Body of pancreas (tissue), 4 donors: ENCODE measurements at regions not wholly inside any gene's neighbourhood (a gene's known extent, or its start where the extent isn't known, plus 50 kb on each side); places are given as distances from the start of the nearest gene placed in this dataset.
"Not testable (repeated sequence)": the region's sequence is repeated elsewhere in the genome, so short reads cannot be mapped to it uniquely, and the experiment has no call there.

ENCODE experiments used
- ATAC-seq: fragments of 150-250 bp; one replicate; pipeline ENCODE4 v1.9.1; 2016
- DNase-seq, 4 donors: peaks; one replicate each; pipeline ENCODE4 v3.0.0-alpha.2; 2019
- H3K27ac ChIP-seq, 4 donors: fragments of 200-600 bp; sonication (generic); 1 replicate in 3 of 4; 2 replicates in 1 of 4; pipeline versions ENCODE4 v1.5.1 to v1.6.1; 2016 to 2019; ENCODE audit warnings: mild to moderate bottlenecking in 1 of 4, mixed read lengths in 1 of 4, moderate library complexity in 1 of 4
- H3K27me3 ChIP-seq, 2 donors: fragments of 200-600 bp; sonication (generic); one replicate each; pipeline ENCODE4 v1.6.0; 2016; ENCODE audit warnings: mild to moderate bottlenecking in 1 of 2
- H3K36me3 ChIP-seq, 2 donors: fragments of 200-600 bp; sonication (generic); replicated peaks in 1 of 2; 2 replicates each; pipeline ENCODE4 v1.5.1; 2016; ENCODE audit warnings: low read depth in 2 of 2; ENCODE audit not compliant: insufficient read depth in 1 of 2
- H3K4me1 ChIP-seq: fragments of 200-600 bp; sonication (generic); one replicate; pipeline ENCODE4 v1.6.0; 2016
- H3K4me3 ChIP-seq, 2 donors: fragments of 200-600 bp; sonication (generic); 1 replicate in 1 of 2; 2 replicates in 1 of 2; pipeline ENCODE4 v1.5.1; 2016 to 2019
- H3K9me3 ChIP-seq, 3 donors: fragments of 200-600 bp; sonication (generic); 1 replicate in 2 of 3; 2 replicates in 1 of 3; pipeline ENCODE4 v1.5.1; 2016
- POLR2A ChIP-seq, 3 donors: fragments of 450-650 bp; IDR thresholded peaks; one replicate each; pipeline ENCODE4 v1.6.1; 2016; ENCODE audit warnings: antibody characterized with exemption in 3 of 3, mild to moderate bottlenecking in 2 of 3
- WGBS, 2 donors: methylation state at CpG; one replicate each; pipeline ENCODE4 v1.1.5; 2017; 5-methylcytosine and 5-hydroxymethylcytosine counted together
- intact Hi-C: fragments of 100-400 bp; cut with DNase I; formaldehyde crosslinking; loops from one replicate; pipeline ENCODE4 v1.15.1; 2023
- TF ChIP-seq, protein P1 (sequence below), 7 experiments: fragments of 450-650 bp in 4 of 7; fragments of 200-600 bp in 3 of 7; sonication (generic) in 3 of 7; IDR thresholded peaks; one replicate each; pipeline ENCODE4 v1.5.1; 2016 to 2019; ENCODE audit warnings: antibody characterized with exemption in 7 of 7

DNA sequence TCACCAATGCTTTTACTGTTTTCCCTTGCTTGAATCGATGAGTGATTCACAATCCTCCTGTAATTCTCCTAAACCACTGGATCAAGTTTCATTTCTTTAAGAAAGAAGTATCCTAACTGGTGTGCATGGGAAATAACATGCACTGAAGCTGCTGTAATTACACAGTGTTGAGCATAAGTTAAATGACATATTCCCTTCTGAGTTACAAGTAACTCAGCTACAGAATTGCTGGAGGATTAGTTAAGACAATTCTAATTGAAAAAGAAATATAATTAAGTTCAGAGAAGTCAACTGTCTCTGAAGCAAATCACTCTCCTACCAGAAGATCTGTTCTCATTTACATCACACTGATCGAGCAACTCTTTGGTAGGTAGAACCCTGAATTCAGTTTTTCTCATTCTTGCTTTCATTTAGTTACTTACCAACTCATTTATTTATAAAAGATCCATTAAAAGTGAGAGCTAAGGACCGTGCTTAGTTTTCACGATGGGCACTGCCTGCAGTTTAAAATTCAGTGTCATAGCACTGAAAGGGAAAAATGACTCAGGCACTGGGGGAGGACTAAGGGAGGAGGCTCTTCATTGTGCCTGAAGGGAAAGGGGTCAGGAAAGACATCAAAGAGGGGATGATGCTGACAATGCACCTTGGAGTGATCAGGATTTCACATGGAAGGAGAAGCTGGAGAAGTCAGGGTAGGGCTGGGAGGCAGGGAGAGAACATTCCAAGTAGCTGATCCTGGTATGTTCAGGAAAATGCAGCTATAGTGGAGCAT is 327.2 kb downstream of the EMP1 start:
- H3K36me3 ChIP-seq = no peaks in the 10 kb centered on the region
- H3K9me3 ChIP-seq = no peaks in the 10 kb centered on the region
- DNase-seq (no peak), ATAC-seq (no peak)
- TF ChIP-seq, protein P1, sequence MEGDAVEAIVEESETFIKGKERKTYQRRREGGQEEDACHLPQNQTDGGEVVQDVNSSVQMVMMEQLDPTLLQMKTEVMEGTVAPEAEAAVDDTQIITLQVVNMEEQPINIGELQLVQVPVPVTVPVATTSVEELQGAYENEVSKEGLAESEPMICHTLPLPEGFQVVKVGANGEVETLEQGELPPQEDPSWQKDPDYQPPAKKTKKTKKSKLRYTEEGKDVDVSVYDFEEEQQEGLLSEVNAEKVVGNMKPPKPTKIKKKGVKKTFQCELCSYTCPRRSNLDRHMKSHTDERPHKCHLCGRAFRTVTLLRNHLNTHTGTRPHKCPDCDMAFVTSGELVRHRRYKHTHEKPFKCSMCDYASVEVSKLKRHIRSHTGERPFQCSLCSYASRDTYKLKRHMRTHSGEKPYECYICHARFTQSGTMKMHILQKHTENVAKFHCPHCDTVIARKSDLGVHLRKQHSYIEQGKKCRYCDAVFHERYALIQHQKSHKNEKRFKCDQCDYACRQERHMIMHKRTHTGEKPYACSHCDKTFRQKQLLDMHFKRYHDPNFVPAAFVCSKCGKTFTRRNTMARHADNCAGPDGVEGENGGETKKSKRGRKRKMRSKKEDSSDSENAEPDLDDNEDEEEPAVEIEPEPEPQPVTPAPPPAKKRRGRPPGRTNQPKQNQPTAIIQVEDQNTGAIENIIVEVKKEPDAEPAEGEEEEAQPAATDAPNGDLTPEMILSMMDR (IDR thresholded peaks at IDR 0.05) = no peak
- TF ChIP-seq POLR2A (IDR thresholded peaks at IDR 0.05) = no peak
- 61 to 64% methylated on average over 4 of the region's 4 CpGs for WGBS, 2 donors
- H3K4me1 ChIP-seq = no peaks in the 10 kb centered on the region
- no peak overlapping the region for H3K4me3 ChIP-seq
- no peak overlapping the region for H3K27ac ChIP-seq
- intact Hi-C loops = no loop called here
- H3K27me3 ChIP-seq = no peaks in the 10 kb centered on the region

DNA sequence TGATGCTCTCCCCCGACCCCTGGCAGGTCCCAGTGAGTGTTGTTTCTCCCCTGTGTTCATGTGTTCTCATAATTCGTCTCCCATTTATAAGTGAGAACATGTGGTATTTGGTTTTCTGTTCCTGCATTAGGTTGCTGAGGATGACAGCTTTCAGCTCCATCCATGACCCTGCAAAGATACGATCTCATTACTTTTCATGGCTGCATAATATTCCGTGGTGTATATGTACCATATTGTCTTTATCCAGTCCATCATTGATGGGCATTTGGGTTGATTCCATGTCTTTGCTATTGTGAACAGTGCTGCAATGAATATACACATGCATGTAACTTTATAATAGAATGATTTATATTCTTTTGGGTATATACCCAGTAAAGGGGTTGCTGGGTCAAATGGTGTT is 321.5 kb downstream of the EMP1 start:
- H3K4me1 ChIP-seq, intact Hi-C loops, H3K27ac ChIP-seq, H3K9me3 ChIP-seq, H3K4me3 ChIP-seq, DNase-seq, H3K36me3 ChIP-seq, H3K27me3 ChIP-seq, ATAC-seq: not testable (repeated sequence)
- WGBS, 2 donors = 53 to 63% methylated on average over 4 of the region's 4 CpGs

DNA sequence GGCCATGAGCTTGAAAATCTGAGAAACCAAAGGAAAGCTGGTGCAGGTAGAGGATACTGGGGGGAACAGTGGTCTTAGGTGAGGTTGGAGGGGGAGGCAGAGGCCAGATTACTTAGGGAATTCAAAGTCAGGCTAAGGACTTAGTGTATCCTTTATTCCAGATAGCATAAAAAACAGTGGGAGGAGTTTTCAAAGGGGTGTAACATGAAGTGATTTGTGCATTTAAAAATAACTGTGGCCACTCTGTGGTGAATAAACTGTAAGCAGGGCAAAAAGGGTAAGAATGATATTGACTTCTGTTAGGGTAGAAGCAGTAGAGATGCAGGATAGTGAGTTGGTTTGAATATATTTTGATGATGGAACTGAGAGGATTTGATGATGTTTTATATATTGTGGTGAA is 313.2 kb downstream of the EMP1 start:
- no peaks in the 10 kb centered on the region for H3K9me3 ChIP-seq
- no peak for ATAC-seq
- intact Hi-C loops = no loop called here
- no peaks in the 10 kb centered on the region for H3K36me3 ChIP-seq
- no peak overlapping the region for H3K27ac ChIP-seq
- no peak overlapping the region for H3K4me3 ChIP-seq
- TF ChIP-seq, protein P1 (IDR thresholded peaks at IDR 0.05) = no peak
- TF ChIP-seq POLR2A (IDR thresholded peaks at IDR 0.05) = no peak
- no peaks in the 10 kb centered on the region for H3K27me3 ChIP-seq
- no peak for DNase-seq
- H3K4me1 ChIP-seq = no peaks in the 10 kb centered on the region

DNA sequence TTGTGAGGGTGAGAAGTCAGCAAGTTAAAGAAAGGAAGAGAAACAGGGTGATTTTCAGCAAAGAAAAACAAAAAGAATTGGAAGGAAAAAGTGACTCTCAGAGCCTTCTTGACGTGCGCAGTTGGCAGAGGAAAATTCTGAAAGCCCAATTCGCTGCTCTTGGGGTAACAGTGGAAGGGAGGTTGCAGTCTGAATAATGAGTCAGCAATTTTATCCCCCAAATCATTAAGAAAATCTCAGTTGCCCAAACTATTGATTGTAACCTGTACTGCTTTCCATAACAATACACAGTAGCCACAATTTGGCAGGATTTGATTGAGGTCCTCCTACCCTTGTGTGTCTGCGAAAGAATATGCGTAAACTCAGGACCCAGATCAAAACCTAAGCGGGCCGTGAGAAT is 309.1 kb downstream of the EMP1 start:
- WGBS, 2 donors = 63 to 78% methylated on average over 7 of the region's 7 CpGs
- Histone ChIP-seq H3K4me3 (no peak overlapping the region), H3K27me3 (no peaks in the 10 kb centered on the region), H3K27ac (no peak overlapping the region), H3K36me3 (no peaks in the 10 kb centered on the region), H3K4me1 (no peaks in the 10 kb centered on the region), H3K9me3 (no peaks in the 10 kb centered on the region)
- DNase-seq (no peak), ATAC-seq (no peak)
- TF ChIP-seq, protein P1 (IDR thresholded peaks at IDR 0.05) = no peak
- TF ChIP-seq POLR2A (IDR thresholded peaks at IDR 0.05) = no peak
- intact Hi-C loops = no loop called here

DNA sequence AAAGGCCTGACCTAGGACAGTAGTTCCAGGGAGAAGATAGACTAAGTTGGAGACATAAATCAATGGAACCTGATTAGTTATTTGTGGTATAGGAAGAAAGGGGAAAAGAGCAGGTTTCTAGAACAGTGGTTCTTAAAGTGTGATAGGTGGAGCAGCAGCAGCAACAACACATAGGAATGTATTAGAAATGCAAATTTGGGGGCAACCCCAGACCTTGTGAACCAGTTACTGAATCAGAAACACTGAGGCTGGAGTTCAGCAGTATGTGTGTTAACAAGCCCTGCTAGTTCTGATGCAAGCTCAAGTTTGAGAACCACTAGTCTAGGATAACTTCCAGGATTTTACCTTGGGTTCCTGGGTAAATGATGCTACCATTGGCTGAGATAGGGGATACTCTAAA is 308.7 kb downstream of the EMP1 start:
- ATAC-seq (no peak), DNase-seq (no peak)
- intact Hi-C loops = no loop called here

More for the DNA sequence above, 308.7 kb downstream of the EMP1 start:
- H3K27me3 ChIP-seq = no peaks in the 10 kb centered on the region
- no peak overlapping the region for H3K4me3 ChIP-seq
- H3K27ac ChIP-seq = no peak overlapping the region
- H3K36me3 ChIP-seq = no peaks in the 10 kb centered on the region
- no peaks in the 10 kb centered on the region for H3K9me3 ChIP-seq
- TF ChIP-seq, protein P1 (IDR thresholded peaks at IDR 0.05) = no peak
- no peak for TF ChIP-seq POLR2A (IDR thresholded peaks at IDR 0.05)
- H3K4me1 ChIP-seq = no peaks in the 10 kb centered on the region
